Daoy (cell line): ENCODE measurements at regions not wholly inside any gene's neighbourhood (a gene's known extent, or its start where the extent isn't known, plus 50 kb on each side); places are given as distances from the start of the nearest gene placed in this dataset.

Source experiments
- DNase-seq: peaks from one replicate; pipeline ENCODE4 v3.0.0-alpha.2; 2015; ENCODE audit warnings: low read depth

- no peak for DNase-seq
Observed at GRCh38 chr13:78979349-78979748, 320.4 kb upstream of the OBI1 start.

- peak; percentile 37 for DNase-seq
Observed at GRCh38 chr13:78978381-78978998, 319.5 kb upstream of the OBI1 start.

GRCh38 chr13:78977311-78977710 lies 318.4 kb upstream of the OBI1 start:
- no peak for DNase-seq

GRCh38 chr13:78976696-78977095 lies 317.7 kb upstream of the OBI1 start:
- no peak for DNase-seq

GRCh38 chr13:78972561-78972960 lies 313.6 kb upstream of the OBI1 start:
- DNase-seq: no peak

- DNase-seq: peak; percentile 6
Observed at GRCh38 chr13:78971355-78972025, 312.5 kb upstream of the OBI1 start.

- no peak for DNase-seq
Observed at GRCh38 chr13:78960881-78961280, 301.9 kb upstream of the OBI1 start.

- peak; percentile 16 for DNase-seq
Observed at GRCh38 chr13:78958006-78958405, 299.1 kb upstream of the OBI1 start.

- DNase-seq: no peak
Observed at GRCh38 chr13:78940455-78941130, 281.6 kb upstream of the OBI1 start.

- DNase-seq: no peak
Observed at GRCh38 chr13:78934336-78934735, 275.4 kb upstream of the OBI1 start.

GRCh38 chr13:78915015-78915414 lies 256.1 kb upstream of the OBI1 start:
- no peak for DNase-seq

GRCh38 chr13:78913656-78914055 lies 254.7 kb upstream of the OBI1 start:
- DNase-seq: no peak

GRCh38 chr13:78910147-78910546 lies 251.2 kb upstream of the OBI1 start:
- no peak for DNase-seq

GRCh38 chr13:78909276-78909675 lies 250.3 kb upstream of the OBI1 start:
- no peak for DNase-seq

- no peak for DNase-seq
Observed at GRCh38 chr13:78907006-78907405, 248.1 kb upstream of the OBI1 start.

- DNase-seq: no peak
Observed at GRCh38 chr13:78897200-78897599, 238.2 kb upstream of the OBI1 start.

- no peak for DNase-seq
Observed at GRCh38 chr13:78884571-78884970, 225.6 kb upstream of the OBI1 start.

GRCh38 chr13:78881751-78882150 lies 222.8 kb upstream of the OBI1 start:
- no peak for DNase-seq

- no peak for DNase-seq
Observed at GRCh38 chr13:78881054-78881453, 222.1 kb upstream of the OBI1 start.

GRCh38 chr13:78876915-78877549 lies 218.1 kb upstream of the OBI1 start:
- DNase-seq: no peak

- peak; percentile 13 for DNase-seq
Observed at GRCh38 chr13:78875792-78876580, 217.0 kb upstream of the OBI1 start.

- no peak for DNase-seq
Observed at GRCh38 chr13:78868991-78869390, 210.0 kb upstream of the OBI1 start.
